ENCODE measurements at regions not wholly inside any gene's neighbourhood (a gene's known extent, or its start where the extent isn't known, plus 50 kb on each side); places are given as distances from the start of the nearest gene placed in this dataset.

DNA sequence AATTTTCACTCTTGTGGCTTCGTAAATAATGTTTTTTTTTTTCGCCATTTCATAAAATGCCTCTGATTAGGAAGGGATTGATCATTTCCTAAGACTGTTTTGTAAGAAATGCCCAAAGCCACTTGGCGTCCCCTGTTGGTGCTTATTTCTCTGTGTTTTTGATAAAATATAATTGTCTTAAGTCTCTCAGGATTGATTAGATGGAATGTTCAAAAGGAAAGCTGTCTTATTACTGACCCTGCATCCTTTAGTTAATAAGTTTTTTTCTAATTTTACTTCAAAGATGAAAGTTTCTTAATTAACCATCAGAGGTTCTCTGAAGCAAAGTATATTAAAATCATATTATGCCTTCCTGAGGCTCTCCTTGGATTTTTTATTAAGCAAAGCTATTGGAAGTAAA lies 624.3 kb upstream of the TENM4 start:
- no peak for DNase-seq (ENCODE audit: low spot score)

DNA sequence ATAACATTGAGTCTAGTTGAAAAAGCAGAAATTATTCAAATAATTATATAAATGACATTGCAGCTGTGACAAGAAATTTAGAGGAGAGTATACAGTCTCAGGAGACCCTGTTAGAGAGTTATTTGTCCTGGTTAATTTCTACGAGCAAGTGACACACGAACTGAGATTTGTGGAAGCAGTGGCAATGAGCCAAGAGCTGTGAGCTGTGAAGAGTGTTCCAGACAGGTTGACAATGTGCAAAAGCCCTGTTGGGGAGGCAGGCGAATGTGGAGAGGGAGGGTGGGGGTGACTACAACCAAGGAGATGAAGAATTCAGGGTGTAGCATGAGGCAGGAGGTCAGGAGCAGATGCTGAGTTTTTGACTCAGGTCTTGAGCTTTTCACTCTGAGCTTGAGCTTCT lies 620.2 kb upstream of the TENM4 start:
- DNase-seq (ENCODE audit: low spot score): no peak

DNA sequence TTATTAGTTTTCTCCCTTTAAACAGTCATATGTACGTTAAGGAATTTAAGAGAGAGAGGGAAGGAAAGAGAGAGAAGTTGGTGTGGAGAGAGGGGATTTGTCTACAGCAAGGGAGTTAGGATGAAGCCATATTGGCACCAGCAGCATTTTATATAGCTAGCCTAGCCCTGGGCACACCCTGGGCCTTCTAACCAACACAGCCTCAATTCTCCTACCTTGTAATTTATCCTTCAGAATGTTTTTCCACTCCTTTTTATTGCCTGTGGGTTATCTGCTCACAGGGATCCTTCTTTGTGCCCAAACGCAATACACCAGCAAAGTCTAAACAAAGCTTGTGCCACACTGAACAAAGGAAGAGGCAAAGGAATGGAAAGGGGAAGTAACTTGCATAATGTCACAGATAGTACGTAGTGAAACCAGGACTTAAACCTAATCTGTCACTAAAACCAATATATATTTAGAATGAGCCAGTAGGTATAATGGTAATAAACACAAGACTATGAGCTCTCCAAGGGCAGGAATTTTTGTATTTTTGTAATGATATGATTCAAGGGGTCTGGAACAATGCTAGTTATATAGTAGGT lies 613.8 kb upstream of the TENM4 start:
- DNase-seq (ENCODE audit: low spot score): no peak

DNA sequence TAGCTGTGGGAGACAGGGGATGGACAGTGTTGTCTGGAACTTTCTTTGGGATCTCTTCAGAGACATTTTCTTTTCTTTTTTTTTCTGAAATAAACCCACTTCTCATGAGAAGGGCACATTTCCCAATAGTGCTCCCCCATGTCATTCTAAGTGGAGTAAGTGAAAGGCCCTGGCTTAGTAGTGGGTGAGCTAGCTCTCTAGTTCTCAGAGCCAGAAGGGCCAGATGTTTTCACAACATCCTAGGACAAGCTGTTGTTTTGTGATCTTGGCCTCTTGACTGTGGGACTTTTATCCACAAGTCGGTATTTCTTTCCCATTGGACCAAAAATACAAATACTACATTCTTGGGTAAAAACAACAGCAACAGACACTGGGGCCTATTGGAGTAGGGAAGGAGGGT lies 607.7 kb upstream of the TENM4 start:
- no peak for DNase-seq (ENCODE audit: low spot score)

DNA sequence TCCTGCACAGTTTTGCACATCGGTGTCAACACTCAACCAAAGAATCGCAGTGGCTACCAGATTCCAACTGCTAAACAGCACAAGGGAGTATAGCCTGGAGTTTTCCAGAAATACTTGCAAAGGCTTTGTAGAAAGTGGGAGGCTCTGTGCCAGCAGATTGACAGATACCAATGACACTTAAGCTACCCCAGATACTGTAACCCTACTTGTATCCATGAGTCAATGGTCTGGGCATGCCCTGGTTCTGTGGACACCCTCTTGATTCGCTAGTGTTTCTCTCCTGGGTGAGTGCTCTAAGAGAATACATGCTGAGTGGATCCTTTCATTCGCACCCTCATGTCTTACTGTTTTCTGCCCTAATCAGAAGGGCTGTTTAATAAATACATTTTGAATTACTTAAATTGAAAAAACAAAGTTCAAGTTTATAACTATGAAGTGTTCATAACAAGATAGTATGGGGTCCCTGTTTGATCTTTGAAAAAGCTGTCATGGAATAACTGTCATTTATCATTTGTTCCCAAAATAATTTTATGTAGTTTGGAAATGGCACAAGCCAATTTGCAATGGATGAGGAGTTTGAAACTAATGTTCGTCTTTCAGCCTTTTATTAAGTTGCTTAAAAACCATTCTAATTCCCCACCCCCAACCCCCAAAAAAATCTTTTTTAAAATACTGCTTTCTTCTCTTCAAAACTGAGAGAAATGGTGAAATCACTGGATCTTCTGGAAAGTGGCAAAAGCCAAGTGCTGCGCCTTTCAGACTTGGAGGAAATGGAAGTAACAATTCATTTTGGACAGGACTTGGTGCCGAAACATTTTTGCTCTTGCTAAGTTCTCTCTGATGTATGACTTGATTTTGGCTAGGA lies 600.5 kb upstream of the TENM4 start:
- DNase-seq (ENCODE audit: low spot score): no peak

DNA sequence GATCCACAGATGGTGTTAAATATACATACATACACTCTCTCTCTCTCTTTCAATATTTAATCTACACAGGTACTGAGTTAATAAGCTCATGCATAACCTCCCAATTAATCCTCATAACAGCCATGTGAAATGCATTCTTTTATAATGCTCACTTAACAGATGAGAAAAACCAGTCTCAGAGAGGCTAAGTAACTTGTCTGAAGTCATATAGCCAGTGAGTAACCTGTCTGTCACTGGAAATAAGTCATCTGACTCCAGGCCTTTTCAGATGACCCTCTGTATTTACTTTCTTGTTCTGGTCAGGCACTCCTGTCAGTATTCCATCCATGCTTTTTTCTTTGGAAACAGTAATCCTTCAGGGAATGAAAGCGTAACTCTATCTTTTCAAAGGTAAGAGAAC lies 594.0 kb upstream of the TENM4 start:
- DNase-seq (ENCODE audit: low spot score): no peak

DNA sequence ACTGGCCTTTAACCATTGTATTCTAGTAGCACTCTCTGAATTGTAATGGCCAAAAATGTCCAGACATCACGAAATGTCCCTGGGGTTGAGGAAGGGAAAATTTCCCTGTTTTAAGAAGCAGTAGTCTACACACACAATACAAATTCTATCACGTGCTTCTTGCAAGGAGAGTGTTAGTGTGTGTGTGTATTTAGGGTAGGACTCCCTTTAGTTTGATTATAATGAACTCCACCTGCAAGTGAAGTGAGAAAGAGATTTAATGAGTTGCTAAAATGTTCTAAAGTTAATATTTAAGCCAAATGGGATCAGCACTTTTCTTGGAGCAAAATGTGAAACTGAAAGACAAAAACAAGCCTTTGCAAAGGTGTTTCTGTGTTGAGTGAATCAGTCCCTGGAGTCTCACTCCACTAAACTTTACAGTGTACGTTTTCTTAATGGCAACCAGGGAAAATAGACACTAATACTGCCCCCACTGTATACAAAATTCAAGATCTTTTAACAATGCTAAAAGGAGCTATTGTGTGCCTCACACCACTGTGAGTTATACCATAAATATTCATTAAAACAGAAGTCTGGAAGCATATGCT lies 590.3 kb upstream of the TENM4 start:
- DNase-seq (ENCODE audit: low spot score): no peak

DNA sequence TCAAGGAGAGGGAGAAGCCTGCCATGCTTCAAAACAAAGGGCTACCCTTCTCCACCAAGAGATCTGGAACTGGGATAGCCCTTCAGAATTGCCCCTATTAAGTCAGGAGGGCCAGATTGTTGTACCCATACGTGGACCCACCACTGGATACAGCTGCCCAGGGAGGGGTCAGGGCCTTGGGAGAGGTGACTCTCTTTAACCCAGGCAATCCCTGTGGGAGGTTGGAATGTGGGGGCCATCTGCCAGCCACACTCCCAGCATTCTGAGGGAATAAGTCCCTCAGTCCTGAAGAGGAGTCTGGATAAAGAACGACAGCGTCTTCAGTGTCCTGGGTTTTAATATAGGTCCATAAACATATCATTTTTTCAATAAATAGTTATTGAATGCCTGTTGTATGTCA lies 588.2 kb upstream of the TENM4 start:
- no peak for DNase-seq (ENCODE audit: low spot score)

DNA sequence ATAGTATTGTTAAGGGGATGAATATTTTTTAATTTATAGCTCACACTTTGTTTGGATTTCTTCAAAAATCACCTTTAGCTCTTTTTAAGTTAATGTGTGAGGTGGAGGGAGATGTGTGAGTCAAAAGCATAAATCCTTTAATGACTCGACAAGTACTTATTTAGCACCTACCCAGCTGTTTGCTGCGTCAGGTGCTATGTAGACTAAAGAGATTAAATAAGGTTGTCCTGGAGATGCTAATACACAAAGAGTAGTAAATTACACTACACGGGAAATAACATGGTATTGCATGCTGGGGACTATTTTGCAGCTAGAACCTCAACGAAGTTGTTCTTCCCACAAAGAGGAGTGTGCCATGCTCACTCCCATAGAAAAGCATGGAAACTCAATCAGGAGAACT lies 583.3 kb upstream of the TENM4 start:
- DNase-seq (ENCODE audit: low spot score): no peak

DNA sequence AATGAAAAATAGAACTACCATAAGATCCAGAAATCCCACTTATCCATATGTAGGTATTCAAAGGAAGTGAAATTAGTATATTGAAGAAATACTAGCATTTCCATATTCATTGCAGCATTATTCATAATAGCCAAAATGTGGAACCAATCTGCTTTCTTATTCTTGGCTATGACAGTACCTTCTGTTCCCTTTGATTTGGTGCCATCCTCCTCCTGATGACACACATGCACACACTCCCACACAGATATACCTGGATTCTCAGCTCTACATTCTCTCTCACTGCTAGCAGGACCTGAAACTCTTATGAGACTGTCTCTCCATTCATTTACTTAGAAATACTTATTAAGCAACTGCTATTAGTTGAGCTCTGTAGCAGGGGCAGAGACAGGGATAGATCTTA lies 582.6 kb upstream of the TENM4 start:
- no peak for DNase-seq (ENCODE audit: low spot score)

DNA sequence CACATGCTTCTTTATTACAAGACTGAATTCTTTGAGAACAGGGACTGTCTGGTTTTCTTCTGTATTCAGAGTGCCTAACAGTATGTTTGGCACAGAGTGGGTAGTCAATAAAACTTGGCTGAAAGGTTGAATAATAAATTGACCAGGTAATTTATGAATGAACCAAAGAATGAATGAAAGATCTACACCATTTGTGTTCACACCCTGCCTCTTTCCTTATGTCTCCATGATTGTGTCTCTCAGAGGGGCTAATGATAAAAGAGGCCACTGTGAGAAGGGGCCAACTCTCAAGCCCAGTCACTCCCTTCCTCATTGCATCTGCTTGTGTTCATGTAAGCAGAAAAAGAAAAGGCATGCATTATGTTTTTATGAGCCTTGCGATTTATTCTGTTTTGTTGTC lies 569.7 kb upstream of the TENM4 start:
- no peak for DNase-seq (ENCODE audit: low spot score)

DNA sequence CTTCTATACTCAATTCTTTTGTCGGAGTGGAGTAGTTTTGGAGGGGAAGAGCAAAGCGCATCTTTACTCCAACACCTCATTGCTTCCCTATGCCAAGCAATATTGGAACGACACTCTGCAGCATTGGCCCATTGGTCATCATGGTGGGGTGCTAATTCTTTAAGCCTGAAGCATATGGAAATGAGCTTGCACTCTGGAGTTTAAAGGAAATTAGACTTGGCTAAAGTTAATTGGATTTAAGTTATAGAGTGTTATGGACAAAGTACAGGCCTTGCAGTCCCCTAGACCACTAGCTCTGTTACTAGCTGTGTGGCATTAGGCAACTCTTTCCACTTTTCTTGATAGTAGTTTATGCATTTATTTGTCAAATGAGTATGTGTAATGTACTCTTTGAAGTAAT lies 568.3 kb upstream of the TENM4 start:
- DNase-seq (ENCODE audit: low spot score): no peak

DNA sequence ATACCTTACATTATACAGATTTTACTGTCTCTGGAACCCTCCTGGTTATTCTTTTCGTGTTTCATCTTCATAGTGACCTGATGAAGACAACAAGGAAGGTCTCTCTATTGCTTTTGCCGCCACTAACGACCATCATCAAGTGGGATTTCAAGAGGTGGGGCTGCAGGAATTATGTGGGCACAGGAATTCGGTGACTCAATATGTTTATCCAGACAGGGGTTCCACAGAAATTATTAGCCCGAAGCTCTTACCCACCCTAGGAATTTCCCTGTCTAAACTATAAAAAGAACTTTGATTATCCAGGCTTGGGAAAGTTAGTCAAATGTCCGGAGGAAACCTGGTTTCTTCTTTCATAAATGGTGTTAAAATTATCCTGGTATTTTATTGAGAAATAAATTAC lies 566.8 kb upstream of the TENM4 start:
- no peak for DNase-seq (ENCODE audit: low spot score)

DNA sequence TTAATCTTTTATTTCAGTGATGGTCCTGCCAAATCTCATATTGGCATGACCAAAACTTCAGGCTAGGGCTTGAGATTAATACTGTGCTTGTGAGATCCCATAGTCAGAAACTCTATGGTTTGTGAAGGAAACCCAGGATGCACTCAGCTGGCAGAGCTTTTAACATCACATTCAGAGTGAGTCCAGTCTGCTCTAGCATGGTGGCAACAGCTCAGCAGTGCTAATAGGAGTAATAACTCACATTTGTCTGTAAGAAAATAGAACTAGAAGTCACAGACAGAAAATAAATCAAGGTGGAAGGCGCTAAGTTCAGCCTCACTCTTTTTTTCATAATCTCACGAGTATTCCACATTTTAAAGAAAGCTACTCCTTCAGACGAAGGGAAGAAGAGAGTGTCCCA lies 549.3 kb upstream of the TENM4 start:
- DNase-seq (ENCODE audit: low spot score): no peak

DNA sequence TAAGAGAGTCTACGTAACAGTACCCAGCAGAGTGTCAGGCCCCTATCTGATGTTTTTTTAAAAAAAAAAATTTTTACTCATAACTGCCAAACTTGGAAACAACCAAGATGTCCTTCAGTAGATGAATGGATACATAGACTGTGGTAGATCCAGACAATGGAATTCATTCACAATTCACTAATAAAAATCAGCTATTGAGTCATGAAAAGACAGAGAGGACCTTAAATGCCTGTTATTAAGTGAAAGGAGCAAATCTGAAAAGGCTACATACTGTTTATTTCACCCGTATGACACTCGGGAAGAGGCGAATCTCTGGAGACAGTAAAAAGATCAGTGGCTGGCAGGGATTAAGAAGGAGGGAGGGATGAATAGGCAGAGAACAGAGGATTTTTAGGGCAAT lies 541.4 kb upstream of the TENM4 start:
- DNase-seq (ENCODE audit: low spot score): no peak

DNA sequence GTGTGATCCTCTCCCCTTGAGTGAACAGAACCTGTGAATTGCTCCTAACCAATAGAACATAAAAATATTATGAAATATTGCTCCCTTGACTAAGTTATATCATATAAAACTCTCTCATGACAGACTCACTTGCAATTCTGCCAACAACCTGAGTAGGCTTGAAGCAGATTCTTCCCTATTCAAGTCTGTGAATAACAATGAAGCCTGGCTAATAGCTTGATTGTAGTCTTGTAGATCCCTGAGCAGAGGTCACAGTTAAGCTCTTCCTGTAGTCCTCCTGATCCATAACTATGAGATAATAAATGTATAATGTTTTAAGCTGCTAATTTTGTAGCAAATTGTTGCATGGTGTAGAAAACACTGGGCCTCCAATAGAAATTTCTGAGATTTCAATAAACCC lies 540.1 kb upstream of the TENM4 start:
- DNase-seq (ENCODE audit: low spot score): no peak

DNA sequence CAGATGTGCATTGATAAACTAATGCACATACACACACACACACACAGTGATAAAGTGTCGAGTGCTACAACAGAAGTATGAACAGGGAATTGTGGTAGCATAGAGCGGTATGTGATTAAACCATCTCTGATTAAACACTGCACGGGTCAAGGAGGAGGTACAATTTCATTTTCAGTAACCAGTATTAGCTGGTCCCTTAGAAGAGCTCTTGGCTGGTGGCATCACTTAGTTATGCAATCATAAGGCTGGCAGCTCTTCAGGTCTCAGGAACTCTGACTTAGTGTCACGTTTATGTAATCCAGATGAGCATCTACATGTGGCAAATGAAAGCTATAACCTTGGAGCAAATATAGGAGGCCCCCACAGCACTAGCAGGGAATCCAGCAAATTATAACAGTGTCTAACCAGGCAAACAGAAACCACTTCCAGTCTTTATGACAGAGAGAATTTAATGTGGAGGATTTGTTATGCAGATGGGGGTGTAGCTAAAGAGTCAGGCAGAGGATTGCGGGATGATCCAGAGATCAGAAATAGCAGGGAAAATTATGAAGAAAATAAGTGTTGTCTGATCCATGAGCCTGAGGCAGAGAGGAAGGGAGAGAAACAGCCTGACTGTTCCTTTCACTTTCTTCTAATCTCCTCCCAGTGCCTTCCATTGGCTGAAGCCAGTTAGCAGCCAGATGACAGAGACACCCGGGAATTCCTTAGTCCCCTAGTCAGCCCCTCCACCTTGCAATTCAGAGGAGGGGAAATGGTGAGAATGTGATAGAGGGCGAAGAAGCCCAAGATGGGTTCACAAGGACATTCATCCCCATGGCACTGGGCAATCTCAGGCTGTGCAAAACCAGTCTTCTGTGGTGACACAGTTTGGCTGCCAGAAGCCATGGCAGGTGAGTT lies 533.1 kb upstream of the TENM4 start:
- no peak for DNase-seq (ENCODE audit: low spot score)

DNA sequence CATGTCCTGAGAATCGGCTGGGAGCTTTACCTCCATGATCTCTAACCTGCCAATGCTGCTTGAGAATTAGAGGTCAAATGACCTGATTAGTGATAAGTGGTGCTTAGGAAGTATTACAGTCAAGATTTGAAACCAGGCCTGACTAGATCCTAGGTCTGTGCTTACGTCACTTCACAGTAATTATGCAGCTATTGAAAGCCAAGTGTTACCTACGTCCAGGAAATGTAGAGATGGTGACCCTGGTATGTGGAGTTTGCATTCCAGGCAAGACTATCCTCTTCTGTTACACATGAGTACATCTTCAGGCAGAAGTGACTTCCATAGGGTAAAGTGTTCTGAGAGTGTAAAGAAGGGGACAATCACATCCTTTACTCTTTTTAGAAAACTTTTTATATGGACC lies 530.4 kb upstream of the TENM4 start:
- no peak for DNase-seq (ENCODE audit: low spot score)

DNA sequence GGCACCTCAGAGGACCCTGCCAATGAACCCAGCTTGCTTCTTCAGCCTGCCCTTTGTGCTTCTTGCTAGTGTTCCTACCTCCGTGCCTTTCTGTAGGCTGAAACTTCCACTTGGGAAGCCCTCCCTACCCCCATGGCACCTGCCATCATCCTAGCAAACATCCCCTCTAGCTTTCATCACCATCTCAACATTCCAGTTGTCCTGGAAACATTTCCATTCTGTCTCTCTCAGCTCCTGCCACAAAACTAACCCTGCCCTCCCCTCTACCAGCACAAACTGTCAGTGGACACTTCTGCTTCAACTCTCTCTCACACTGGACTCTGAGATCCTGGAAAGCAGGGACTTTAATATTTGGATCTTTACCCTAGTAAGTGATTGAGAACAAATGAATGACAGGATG lies 525.8 kb upstream of the TENM4 start:
- no peak for DNase-seq (ENCODE audit: low spot score)

DNA sequence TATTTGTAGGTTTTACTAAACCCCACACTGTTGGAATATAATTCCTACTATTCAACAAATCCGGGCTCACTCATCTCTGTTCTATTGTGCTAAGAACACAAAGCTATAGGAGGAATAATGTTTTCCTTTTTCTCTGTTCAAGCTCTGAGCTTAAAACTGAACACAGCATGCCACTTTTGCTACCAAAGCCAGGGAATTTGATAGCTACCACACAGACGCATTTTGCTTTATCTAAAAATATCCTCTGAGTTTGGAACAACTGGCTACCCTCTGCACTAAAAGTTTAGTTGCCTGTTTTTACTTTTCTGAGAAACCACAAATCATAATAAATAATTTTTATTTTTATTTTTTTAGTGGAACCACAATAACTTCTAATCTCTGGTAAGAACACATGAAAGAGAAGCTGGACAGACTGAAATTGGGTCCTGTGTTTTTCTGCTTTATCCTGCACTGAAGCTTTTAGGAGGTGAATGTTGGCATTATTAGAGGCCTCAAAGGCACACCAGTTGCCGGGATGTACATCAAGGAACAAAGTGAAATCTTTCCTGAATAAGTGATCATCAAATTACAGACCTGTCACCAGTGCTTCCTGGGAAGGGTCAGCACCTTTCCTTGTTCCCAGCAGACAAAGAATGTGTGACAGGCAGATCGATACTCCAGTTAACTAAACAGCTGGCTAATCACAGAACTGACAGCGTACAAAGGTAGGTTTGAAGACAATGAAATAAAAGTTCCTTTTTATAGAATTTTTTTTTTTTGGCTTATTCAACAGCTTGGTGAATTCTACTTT lies 523.2 kb upstream of the TENM4 start:
- DNase-seq (ENCODE audit: low spot score): no peak

DNA sequence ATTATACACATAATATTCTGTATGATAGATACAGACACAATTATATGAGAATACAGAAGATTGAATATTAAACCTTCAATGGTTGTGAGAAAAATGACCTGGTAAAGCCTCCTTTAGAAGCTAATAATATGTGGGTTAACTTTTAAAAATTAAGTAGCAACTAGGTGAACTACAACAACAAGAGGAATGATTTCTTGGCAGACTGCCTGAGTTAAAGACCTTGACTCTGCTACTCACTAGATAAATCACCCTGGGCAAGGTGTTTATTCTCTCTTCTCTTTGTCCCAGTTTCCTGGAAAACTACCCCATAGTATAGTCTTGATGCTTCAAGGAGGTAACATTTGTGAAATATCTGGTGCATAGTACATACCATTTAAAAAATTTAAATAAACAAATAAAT lies 519.6 kb upstream of the TENM4 start:
- no peak for DNase-seq (ENCODE audit: low spot score)

DNA sequence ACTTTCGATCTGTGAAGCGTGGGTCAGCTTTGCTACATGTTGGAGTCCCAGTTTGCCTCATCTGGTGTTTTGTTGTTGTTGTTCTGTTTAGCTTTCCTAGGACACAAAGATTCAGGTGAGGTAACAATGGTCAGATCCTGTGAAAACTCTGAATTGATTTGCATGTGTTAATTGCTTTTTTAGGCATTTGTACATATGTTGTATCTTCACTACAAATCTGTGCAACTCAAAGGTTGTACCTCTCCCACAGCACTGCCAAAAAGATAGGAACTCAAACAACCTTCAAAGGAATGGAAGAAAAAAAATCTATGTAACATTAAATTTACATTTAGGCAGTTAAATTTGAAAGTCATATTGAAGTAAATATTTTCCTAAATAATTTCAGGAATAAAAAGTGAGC lies 518.5 kb upstream of the TENM4 start:
- no peak for DNase-seq (ENCODE audit: low spot score)

Measured in CD4-positive, alpha-beta T cell treated with Interleukin-6 at 100 ng/mL for 8 hours (primary cell).